Ecto neural progenitor cell (in vitro differentiated cells): ENCODE measurements at regions not wholly inside any gene's neighbourhood (a gene's known extent, or its start where the extent isn't known, plus 50 kb on each side); places are given as distances from the start of the nearest gene placed in this dataset.
"Not testable (repeated sequence)": the region's sequence is repeated elsewhere in the genome, so short reads cannot be mapped to it uniquely, and the experiment has no call there.

Experiments
- DNase-seq: peaks from one replicate; pipeline ENCODE4 v3.0.0-alpha.2; 2018; ENCODE audit warnings: low spot score

DNA sequence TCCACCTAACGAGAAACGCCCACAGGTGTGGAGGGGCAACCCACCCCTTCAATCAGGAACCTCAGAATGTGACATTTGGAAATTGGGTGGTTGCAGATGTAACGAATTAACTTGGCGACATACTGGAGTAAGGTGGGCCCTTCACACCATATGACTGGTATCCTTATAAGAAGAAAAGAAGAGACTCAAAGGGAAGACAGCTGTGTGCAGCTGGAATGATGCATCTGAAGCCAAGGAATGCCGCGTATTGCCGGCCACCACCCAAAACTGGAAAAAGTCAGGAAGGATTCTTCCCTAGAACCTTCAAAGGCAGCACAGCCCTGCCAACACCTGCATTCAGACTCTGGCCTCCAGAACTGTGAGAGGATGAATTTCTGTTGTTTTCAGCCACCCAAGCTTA, 270.0 kb upstream of the FRG2C start:
- DNase-seq, result not testable (repeated sequence)

DNA sequence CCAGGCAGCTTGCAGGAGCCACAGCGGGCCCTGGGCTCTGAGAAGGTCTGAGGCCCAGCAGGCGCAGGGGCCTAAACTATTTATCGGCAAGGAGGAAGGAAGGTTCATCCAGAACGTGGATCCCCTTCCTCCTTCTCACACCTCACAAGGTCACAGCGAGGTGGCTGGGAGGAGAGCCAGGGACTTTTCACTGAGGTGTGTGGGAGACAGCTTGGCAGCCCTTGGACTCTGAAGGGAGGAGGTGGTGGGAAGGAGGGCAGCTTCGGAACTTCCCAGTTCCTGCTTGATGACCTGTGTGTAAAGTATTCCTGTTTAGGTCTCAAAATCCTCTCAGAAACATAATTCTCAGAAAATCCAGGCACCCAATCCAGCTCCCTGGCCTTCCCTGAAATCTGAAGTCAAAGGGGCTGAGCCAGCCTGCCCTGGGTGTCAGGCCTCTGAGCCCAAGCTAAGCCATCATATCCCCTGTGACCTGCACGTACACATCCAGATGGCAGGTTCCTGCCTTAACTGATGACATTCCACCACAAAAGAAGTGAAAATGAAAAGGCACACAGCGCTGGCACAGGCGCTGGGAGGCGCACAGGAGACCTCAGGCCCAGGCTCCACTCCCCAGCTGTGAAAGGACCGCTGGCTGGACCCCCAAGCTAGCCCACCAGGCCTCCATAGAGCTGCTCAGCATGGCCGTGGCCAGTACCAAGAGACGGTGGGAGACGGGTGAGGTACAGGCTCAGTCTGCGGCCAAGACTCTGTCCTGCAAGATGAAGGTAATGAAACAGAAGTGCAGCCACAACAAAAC, 269.4 kb upstream of the FRG2C start:
- DNase-seq, result not testable (repeated sequence)

DNA sequence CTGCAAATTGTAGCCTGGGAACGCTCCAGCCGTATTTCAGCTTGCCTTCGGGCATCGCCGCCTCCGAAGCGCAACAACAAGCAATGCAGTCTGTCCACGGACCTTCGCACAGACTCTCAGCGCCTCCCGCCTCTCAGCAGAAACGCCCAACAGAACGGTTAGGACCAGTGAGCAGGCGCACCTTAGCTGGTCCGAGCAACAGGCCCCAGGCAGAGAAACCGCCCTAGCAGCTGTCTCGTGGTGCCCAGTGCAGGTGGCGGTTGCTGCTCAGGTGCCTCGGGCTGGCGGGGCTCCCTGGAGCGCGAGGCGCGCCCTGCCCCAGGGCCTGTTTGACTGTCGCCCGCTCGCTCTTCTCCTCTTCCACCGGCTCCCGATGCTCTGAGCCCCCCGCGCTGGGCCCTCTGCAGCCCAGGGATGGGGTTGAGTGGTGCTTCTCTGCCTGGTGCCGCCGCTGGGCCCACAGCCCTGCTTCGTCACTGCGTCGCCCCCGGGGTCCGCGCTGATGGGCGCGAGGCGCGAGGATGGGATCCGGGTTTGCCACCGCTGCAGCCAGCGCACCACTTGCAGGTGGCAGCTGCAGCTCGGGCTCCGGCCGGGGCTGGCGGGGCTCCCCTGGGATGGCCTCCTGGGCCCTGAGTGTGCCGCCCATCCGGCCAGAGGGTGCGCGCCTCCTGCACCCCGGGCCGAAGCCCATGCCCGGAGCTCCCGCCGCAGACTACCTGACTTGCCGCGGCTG, 268.4 kb upstream of the FRG2C start:
- no peak for DNase-seq

DNA sequence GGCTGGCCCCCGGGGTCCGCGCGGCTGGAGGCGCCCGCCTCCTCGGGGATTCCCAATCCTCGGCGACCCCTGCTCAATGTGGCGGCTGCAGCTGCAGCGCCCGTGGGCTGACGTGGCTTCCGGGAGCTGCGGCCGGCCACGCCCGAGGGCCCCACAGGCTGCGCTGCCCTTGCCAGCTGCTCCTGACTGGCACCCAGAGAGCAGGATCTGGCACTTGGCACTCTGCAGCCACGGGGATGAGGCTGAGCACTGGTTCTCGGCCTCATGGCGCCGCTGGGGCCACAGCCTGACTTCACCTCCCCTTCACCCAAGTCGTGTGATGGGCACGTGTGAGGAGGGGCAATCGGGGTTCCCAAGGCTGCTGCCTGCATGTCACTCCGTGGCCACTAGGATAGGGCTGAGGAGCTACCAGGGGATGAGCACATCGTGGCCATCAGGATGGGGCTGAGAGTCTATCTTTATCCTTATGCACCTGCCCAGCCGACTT, 267.8 kb upstream of the FRG2C start:
- no peak for DNase-seq

DNA sequence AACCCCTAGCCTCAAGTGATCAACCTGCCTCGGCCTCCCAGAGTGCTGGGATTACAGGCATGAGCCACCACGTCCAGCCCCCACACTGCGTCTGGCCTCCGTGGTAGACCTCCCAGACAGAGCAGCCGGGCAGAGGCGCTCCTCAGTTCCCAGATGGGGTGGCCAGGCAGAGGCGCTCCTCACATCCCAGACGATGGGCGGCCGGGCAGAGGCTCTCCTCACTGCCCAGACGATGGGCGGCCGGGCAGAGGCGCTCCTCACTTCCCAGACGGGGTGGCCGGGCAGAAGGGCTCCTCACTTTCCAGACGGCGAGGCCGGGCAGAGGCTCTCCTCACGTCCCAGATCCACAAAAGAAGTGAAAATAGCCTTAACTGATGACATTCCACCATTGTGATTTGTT, 266.6 kb upstream of the FRG2C start:
- DNase-seq, result not testable (repeated sequence)

DNA sequence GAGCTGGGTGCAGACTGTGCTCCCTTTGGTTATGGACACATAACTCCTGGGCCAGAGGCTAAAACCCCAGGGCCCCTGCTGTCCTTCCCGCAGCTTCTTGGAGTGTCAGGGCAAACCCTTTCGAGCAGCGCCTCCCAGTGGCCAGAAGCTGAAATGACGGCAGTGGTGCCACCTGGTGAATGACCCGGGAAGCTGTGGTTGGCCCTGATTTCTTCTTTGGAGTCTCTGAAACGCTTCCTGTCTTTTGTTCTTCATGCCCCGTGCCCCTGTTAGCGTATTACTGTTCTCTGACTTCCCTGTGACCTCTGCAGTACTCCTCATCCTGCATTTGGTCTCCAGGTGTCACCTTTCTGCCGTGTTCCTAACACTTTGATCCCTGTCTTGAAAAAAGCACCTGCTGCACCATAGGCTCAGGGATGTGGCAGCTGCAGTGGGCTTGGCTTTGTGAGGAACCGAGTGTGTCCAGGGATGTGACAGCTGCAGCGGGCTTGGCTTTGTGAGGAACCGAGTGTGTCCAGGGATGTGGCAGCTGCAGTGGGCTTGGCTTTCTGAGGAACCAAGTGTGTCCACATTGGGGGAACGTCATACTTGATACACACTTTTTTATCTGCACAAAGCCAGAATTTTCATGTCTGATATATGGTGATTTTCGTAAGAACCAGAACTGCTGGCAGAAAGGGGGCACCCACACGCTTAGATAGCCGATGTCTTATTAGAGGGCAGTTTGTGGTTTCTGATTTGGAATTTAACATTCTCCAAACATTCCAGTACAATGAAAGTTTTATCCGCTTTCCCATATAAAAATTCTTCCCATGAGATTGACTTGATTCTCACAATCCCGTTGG, 241.8 kb upstream of the FRG2C start:
- not testable (repeated sequence) for DNase-seq

DNA sequence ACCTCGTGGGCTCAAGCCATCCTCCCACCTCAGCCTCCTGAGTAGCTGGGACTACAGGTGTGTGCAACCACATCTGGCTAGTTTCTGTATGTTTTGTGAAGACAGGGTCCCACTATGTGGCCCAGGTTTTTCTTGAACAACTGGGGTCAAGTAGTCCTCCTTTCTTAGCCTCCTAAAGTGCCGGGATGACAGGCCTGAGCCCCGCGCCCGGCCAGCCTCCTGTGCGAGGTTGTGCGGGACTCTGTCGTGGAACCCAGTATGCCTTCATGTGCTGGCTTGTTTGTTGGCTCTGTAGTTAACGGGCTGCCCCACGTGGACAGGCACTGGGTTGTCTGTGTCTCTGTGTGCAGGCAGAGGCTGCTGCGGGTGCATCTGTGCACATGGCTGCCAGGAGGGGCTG, 238.7 kb upstream of the FRG2C start:
- not testable (repeated sequence) for DNase-seq

DNA sequence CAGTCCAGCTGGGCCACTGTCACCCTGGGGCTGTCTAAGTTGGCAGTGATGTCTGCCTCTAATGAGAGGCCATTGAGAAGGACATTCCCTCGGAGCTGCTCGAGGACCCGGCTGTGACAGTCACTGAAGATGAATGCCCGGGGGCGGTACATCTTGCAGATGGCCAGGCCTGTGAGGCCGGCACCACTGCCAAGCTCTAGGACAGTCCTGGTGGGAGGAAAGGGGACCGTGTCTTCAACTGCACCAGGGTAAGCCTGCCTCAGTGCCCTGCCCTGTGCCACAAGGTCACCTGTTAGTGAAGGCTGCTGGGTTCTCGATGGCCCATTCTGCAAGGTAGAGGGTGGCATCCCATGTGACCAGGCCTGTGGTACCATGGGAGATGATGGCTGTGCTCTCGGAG, 236.6 kb upstream of the FRG2C start:
- DNase-seq, result not testable (repeated sequence)

DNA sequence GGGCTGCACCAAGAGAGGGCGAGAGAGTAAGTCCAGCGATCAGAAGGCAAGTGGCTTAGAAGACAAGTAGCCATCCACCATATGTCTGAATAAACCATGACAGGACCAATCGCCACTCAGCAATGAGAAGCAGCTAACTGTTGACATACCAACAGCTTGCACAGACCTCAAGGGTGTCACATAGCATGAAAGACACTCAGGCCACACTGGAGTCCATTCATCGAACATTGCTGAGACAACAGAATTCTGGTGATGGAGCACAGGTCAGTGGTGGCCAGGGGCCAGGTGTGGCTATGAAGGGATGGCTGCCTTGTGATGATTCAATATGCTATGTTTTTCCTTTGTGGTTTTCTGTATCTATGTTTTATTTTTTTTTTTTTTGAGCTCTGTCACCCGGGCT, 236.2 kb upstream of the FRG2C start:
- not testable (repeated sequence) for DNase-seq

DNA sequence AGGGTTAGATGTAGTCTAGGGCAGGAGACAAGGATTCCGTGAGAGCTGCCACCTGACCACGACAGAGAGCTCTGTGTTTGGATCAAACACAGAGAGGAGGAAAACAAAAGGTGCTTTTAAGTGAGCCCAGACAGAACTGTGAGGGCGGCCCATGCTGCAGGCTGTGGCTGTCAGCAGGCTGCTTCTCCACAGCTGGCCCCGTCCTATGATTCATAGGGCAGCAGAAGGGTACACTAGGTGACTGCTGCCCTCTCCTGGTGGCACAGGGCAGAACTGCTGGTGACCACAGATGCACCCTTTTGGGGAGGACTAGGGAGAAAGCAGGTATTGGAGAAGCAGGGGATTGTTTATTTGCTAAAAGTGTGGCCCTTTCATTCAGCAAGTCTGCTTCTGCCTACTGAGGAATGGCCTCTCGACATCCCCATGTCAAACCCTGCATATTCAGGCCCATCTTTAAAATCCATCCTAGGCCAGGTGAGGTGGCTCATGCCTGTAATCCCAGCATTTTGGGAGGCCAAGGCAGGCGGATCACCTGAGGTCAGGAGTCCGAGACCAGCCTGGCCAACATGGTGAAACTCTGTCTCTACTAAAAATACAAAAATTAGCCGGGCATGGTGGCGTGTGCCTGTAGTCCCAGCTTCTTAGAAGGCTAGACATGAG, 234.4 kb upstream of the FRG2C start:
- peak; percentile 70 for DNase-seq

DNA sequence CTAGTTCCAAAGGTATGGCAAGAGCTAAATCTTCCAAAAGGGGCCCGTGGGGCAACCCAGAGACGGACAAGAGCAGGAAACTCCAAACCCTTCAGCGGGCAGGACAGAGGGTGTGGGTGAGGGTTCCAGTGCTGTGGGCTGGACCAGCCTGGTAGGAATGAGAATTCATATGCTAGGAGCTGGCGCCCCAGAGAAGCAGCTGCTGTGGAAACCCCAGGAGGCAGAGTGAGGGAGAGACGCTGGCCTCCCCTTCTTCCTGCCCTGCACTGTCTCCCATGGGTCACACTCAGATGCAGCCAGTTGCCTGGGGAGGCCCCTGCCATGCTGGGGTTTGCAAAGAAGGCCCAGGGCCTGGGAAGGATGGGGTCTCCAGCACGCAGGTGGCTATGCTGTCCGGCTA, 233.7 kb upstream of the FRG2C start:
- DNase-seq, result not testable (repeated sequence)

DNA sequence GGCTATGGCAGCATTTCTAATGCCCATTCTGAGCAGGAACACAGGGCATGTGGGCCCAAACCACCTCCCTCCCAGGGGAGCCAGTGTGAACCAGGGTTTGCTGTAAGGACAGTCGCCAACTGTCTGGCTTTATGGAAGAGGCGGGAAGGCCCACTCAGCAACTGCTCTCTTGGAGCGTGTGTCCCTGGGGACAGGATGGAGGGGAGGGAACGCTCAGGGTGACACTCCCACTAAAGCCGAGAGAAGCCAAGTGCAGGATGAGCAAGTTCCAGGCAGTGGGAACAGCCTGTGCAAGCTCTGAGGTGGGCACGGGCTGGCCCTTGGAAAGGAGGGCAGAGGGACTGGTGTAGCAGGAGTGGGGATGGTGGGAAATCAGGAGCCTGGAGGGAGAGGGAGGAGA, 233.0 kb upstream of the FRG2C start:
- DNase-seq, result not testable (repeated sequence)

DNA sequence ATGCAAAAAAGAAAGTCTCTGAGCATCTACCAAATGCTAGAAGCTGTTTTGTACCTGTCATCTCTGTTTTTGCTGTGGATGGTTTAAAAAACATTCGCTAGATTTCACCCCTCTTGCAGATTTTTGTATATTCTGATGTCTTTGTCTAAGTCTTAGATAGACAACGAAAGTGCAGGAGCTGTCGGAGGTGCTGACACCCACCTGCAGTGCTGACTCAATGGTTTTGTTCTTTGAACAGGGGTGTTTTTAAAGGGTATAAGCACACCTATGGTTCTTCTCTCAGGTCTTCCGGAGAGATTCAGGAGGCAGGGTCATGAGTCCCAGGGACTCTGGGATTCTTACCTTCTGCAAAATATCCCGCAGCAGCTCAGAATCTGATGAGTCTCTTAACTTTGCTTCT, 231.7 kb upstream of the FRG2C start:
- DNase-seq, result not testable (repeated sequence)

DNA sequence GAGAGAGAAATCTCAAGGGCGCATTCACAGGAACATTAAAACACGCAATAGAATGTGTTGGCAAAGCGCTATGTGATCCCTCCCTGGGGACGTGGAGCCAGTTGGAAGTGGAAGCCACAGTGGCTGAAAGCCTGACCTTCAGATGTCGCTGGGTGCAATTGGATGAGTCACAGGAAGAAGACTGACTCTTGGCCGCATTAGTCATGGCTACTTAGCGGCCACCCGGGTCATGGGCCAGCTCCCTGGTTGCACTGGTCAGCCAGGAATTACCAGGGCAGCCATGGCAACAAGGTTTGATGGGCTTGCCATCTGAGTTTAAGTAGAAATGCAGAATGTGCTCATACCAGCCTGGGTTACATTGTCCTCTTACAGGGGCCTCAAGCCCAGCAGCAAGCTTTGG, 231.2 kb upstream of the FRG2C start:
- DNase-seq, result peak; percentile 51

DNA sequence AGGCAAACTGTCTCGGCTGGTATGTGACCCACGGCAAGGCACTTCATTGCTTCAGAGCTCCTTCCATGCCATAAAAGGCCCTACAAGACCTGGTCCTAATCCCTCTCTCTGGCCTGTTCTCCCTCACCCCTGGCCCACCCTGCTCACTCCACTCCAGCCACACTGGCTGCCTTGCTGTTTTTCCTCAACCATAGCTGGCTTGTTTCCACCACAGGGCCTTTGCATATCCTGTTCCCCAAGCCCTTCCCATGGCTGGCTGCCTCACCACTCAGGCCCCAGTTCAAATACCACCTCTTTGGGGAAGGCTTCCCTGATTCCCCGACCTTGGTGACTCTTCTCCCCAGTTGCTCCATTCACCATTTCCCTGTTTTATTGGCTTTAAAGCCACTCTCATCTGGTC, 230.8 kb upstream of the FRG2C start:
- not testable (repeated sequence) for DNase-seq

DNA sequence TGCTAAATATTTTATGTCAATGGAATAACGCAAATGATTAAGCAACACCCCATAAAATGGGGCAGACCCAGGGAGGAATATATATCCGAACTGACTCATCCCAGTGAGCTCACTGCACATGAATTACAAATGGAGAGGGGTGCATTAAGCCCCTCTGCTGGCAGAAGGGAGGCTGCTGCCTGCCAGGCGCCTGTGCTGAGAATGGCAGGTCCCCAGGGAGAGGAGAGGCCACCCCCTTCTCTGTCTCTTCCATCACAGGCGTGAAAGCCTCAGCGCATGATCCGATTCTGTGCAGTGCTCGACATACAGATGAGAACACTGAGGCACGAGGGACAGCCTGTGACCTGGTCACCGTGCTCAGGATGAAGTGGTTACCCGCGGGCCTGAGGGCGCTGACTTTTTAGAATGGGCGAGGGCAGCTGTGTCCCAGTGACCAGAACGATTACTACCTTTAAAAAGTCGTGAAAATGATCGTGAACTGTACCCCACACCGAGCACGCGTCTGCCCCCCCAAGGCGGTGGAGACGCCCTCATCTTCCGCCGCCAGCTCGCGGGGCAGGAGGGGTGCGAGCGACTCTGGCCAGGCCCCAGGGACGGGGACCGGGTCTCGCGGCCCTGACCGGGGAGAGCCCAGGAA, 229.7 kb upstream of the FRG2C start:
- DNase-seq, result peak; percentile 65

DNA sequence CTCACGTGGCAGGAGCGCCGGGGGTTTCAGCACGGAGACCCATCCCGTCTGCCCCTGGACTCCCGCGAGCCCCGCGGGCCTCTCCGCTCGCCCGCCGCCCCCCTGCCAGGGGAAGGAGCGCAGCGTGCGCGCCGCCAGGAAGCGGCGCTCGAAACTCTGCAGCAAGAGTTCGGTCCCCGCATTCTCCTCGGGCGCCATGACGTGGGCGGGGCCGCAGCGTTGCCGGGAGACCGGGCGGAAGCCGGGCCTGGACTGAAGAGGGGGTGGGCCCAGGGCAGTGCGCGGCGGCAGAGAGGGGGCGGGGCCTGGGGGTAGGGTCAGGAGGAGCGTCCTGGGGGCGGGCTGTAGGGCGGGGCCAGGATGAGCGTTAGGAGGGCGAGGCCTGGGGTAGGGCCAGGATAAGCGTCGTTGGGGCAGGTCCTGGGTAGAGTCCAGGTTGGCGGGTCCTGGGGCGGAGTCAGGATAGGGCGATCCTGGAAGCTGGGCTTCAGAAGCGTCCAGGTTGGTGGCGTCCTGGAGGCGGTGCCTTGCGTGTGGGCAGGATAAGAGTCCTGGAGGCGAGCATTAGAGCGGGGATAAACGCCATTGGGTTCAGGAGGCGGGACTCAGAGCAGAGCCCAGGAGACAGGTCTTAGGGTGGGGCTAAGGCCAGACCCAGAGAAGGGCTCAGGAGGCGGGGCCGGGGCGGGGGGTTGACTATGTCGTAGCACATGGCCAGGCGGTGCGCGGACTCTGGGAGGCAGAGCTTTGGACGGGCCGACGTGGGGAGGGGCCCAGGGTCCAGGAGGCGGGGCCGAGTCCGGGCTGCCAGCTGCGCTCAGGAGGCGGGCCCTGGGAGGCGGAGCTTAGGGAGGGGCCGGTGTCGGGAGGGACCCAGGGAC, 229.0 kb upstream of the FRG2C start:
- DNase-seq, result peak; percentile 98

DNA sequence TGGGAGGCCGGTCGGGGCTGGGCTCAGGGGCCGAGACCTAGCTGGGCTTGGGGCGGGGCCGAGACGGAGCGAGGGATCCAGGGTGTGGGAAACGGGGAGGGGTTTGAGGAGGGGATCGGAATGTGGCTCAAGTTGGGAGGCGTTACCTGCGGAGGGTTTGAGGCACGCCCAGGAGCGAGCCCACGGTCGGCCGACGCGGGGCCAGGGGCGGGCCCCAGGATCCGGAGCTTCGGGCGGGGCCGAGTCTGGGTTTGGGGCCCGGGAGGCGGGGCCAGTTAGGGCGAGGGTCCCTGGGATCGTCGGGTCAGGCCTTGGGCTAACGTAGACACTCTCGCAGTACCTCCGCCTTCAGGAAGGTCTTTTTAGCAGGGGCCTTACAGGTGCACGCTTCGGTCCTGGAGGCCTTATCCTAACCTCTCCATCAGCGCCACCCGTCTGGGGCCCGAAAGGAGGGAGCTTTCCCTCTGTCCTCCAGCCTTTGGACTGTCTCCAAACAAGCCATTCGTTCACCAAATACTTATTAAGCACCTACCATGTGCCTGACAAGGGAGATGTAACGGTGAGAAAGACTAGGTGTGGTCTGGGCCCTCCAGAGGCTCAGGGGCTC, 228.2 kb upstream of the FRG2C start:
- DNase-seq, result peak; percentile 91

DNA sequence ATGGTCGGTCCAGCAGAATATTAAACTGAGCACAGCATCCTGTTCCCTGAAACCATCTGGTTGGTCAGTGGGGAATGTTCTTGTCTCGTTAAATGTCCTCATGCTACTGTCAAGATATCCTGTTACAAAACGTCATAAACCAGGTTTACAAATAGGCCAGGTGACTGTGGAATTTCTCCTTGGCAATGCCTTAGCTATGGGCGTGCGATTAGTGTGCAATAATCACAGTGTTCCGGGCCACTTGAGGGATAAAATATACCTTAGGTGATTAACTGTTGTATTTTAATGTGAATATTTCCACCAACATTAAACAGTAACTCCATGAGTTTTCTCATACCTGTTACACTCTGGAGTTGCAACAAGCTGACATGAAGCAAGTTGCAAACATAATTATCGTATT, 223.1 kb upstream of the FRG2C start:
- not testable (repeated sequence) for DNase-seq

DNA sequence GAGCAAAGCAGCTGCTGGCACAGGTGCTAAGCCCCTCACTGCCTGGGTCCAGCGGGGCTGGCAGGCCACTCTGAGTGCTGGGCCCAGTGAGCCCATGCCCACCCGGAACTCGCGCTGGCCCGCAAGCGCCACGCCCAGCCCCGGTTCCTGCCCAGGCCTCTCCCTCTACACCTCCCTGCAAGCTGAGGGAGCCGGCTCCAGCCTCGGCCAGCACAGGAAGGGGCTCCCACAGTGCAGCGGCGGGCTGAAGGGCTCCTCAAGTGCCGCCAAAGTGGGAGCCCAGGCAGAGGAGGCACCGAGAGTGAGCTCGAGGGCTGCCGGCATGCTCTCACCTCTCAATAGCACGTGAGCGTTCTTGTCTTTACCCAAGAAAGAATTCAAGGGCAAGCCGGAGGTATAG, 219.5 kb upstream of the FRG2C start:
- DNase-seq, result not testable (repeated sequence)
